Memory B cell (primary cell): ENCODE measurements at regions not wholly inside any gene's neighbourhood (a gene's known extent, or its start where the extent isn't known, plus 50 kb on each side); places are given as distances from the start of the nearest gene placed in this dataset.

Experiments used
- ATAC-seq: fragments of 150-1000 bp; cut with Tn5 transposase; 2 replicates; pipeline ENCODE4 v1.10.0; 2021; ENCODE audit warnings: low read depth, mild to moderate bottlenecking, moderate library complexity
- DNase-seq, 2 donors: peaks; one replicate each; pipeline ENCODE4 v3.0.0; 2022; ENCODE audit warnings: low spot score in 2 of 2
- H3K27ac Mint-ChIP-seq: one replicate; pipeline ENCODE4 v1.8.0; 2022; ENCODE audit warnings: mild to moderate bottlenecking, moderate library complexity, mixed read lengths
- H3K27me3 Mint-ChIP-seq: one replicate; pipeline ENCODE4 v1.8.0; 2022; ENCODE audit warnings: mixed read lengths
- H3K36me3 Mint-ChIP-seq: one replicate; pipeline ENCODE4 v1.8.0; 2022; ENCODE audit warnings: mild to moderate bottlenecking, mixed read lengths
- H3K4me1 Mint-ChIP-seq: one replicate; pipeline ENCODE4 v1.8.0; 2022; ENCODE audit warnings: mixed read lengths
- H3K4me3 Mint-ChIP-seq: one replicate; pipeline ENCODE4 v1.8.0; 2022; ENCODE audit warnings: mild to moderate bottlenecking, moderate library complexity, mixed read lengths
- H3K9me3 Mint-ChIP-seq: one replicate; pipeline ENCODE4 v1.8.0; 2022; ENCODE audit warnings: mixed read lengths

- peaks cover 3% of the 10 kb centered on the region for H3K27me3 Mint-ChIP-seq
- no peaks in the 10 kb centered on the region for H3K36me3 Mint-ChIP-seq
- no peak for DNase-seq
- no peaks in the 10 kb centered on the region for H3K9me3 Mint-ChIP-seq
- H3K4me3 Mint-ChIP-seq: no peak overlapping the region
- H3K4me1 Mint-ChIP-seq: no peaks in the 10 kb centered on the region
- no peak overlapping the region for H3K27ac Mint-ChIP-seq
- no peak for ATAC-seq
Observed at GRCh38 chr6:97427648-97428047, 144.6 kb upstream of the MMS22L start.

DNA sequence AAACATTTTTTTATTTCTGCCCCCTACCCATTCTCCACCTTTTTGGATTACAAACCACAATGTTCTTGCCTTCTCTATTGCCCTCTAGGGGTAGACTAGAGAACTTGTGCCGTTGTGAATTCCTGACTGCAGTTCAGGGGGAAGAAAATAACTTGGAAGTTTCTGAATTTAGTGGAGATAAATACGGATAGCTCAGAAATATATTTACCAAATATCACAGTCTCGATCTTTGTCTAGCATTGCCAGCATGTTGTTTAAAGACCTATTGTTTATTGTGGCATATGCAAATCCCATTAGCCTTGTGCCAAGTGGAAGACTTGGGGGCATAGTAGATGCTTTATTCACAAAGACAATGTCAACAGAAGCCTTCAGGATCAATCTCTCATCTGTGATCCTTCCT lies 154.1 kb upstream of the MMS22L start:
- no peak for DNase-seq
- Mint-ChIP-seq H3K4me3 (no peak overlapping the region), H3K36me3 (no peaks in the 10 kb centered on the region), H3K9me3 (peaks cover 3% of the 10 kb centered on the region), H3K27ac (no peak overlapping the region), H3K4me1 (no peaks in the 10 kb centered on the region), H3K27me3 (peaks cover 2% of the 10 kb centered on the region)
- ATAC-seq: no peak

DNA sequence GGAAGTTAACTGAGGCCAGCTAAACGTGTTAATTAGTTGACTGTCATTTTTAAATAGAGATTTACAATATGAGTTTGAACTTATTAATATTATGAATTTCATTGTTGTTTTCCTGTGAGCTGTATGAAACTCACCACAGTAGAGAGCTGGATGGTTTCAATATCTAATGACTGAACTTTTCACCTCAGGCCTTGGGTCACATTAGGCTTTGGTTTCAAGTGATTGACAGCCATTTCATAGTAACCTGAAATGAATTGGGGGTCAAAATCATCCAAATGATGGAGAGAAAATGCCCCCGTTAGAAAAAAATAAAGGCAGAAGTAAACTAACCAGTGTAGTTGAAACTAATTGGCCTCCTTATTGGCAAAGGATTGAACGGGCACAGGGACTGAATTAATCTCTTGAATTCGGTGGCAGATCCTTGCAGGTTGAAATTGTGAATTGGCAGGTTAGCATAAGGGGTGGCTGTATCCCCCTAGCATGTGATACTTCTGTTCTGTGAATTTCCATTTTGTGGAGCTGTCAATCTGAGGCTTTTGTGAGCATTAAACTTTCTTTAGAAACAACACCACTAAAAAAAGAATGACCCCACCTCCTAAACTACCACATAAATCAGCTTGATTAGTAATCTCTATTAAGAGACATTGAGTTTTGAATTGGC lies 155.1 kb upstream of the MMS22L start:
- Mint-ChIP-seq H3K27ac (no peak overlapping the region), H3K27me3 (peaks cover 2% of the 10 kb centered on the region), H3K4me1 (no peaks in the 10 kb centered on the region), H3K36me3 (no peaks in the 10 kb centered on the region), H3K9me3 (peaks cover 3% of the 10 kb centered on the region), H3K4me3 (no peak overlapping the region)
- ATAC-seq (no peak), DNase-seq (no peak)

DNA sequence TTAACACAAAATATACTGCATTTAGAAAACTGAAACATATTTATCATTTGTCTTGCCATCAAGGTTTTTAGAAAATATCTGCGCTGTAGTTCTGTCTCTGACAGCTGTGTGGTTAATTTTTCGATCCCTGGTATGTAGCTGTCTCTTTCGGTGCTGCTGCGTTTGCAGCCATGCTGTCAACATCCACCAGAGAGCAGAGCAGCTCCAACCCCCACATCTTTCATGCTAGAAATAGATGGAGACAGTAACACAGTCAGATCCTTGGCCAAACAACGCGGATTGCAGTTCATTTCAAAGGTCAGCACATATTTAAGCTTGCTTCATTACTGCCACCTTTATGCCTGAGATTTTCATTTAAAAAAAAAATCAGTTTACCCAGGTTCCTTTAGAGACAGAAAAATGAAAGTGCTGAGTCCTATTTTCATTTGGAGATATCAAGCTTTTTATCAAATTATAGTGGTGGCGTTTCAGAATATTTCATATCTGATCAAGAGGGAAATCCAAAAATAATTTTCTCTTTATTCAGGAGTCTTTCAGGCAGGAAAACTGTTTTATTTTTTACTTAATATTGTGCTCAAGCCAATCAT lies 157.7 kb upstream of the MMS22L start:
- Mint-ChIP-seq H3K4me1 (no peaks in the 10 kb centered on the region), H3K27ac (no peak overlapping the region), H3K9me3 (no peaks in the 10 kb centered on the region), H3K27me3 (no peaks in the 10 kb centered on the region), H3K36me3 (no peaks in the 10 kb centered on the region), H3K4me3 (no peak overlapping the region)
- no peak for ATAC-seq
- DNase-seq: no peak

DNA sequence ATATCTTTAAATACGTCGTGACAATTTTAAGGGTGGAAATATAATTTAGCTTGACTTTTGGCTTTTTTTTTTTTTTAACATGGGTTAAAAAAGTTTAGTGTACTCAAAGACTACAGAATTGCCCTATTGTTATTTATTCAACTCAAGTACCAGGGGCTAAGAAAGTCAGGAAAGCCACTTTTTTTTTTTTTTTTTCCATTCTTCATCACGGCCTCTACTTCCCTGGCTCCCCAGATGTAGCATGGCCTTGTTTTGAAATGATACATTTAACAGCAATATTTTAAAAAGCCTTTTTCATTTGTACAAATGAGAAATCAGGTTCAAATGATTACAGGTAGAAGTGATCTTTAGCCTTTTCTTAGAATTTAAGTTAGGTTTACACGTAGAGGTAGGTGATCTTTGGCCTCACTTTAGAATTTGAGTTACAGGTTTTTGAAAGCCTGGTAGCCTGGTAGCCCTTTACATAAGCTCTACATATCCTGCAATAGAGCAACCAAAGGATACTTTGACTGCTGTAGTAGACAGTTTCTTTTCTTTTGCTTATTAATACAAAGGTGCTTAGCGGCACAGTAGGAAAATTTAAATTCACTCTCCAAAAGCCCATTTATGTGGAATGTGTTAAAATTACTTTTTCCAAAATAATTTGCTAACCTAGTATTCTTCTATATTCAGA lies 160.5 kb upstream of the MMS22L start:
- ATAC-seq: no peak
- no peak for DNase-seq
- Mint-ChIP-seq H3K36me3 (no peaks in the 10 kb centered on the region), H3K4me3 (no peak overlapping the region), H3K27ac (no peak overlapping the region), H3K27me3 (no peaks in the 10 kb centered on the region), H3K9me3 (no peaks in the 10 kb centered on the region), H3K4me1 (no peaks in the 10 kb centered on the region)

DNA sequence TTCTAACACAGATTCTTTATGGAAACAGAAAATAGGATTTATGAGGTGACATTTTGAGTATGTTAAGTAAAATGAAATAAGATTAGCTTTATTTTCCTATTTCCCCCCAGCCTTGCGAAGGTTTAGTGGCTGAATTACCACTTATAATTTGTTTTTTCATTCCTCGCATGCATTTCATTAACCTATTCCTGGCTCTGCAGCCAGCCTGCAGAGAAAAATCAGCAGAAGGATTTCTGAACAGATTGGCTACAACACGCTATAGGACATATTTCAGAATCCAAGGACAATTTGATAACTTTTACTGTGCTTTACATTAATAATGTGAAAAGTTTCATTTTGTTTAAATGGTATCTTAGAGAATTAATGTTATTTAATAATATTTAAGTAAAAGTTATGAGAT lies 162.4 kb upstream of the MMS22L start:
- Mint-ChIP-seq H3K4me3 (no peak overlapping the region), H3K36me3 (no peaks in the 10 kb centered on the region), H3K27me3 (peaks cover 1% of the 10 kb centered on the region), H3K4me1 (no peaks in the 10 kb centered on the region), H3K9me3 (no peaks in the 10 kb centered on the region), H3K27ac (no peak overlapping the region)
- DNase-seq (no peak), ATAC-seq (no peak)

GRCh38 chr6:97449444-97449966 lies 166.5 kb upstream of the MMS22L start:
- Mint-ChIP-seq H3K27me3 (peaks cover 1% of the 10 kb centered on the region), H3K4me3 (no peak overlapping the region), H3K9me3 (no peaks in the 10 kb centered on the region), H3K4me1 (no peaks in the 10 kb centered on the region), H3K36me3 (no peaks in the 10 kb centered on the region), H3K27ac (no peak overlapping the region)
- ATAC-seq (no peak), DNase-seq (no peak)

DNA sequence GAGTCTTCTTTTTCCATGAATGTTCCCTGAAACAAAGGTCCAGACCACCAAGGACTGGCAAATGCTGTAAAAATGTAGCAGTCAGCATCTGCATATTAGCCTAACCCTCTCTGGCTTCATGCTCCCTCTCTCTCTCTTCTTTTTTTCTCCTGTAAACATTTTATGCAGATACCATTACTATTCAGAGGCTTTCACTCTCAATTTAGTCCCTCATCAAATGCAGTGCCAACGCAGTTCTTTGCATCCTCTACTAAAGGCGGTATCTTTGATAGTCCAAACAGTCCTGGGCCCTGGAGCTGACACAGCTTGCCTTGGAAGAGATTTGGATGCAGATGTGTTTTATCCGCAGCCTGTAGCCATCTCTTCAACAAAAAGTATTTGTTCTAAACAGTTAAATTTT lies 167.1 kb upstream of the MMS22L start:
- ATAC-seq: no peak
- H3K27ac Mint-ChIP-seq: no peak overlapping the region
- H3K9me3 Mint-ChIP-seq: no peaks in the 10 kb centered on the region
- H3K27me3 Mint-ChIP-seq: peaks cover 1% of the 10 kb centered on the region
- H3K4me1 Mint-ChIP-seq: no peaks in the 10 kb centered on the region
- no peak for DNase-seq
- H3K36me3 Mint-ChIP-seq: no peaks in the 10 kb centered on the region
- no peak overlapping the region for H3K4me3 Mint-ChIP-seq

DNA sequence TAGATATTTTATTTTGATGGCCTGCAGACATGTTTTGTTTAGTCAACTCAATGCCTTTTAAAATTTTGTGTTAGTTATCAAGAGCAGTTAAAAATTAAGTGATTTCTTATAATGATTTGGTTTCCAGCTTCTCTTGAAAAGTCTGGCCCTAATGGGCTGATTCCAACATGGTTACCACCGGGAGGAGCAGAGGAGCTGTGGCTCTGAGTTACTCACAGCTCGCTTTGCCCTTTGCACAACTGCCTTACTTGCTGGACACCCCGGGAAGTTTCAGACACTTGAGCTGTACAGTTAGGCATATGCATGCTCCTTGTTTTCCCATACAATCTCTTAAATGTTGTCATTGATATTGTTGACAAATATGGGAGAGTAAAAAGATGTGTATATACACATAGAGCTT lies 173.1 kb upstream of the MMS22L start:
- no peak overlapping the region for H3K4me3 Mint-ChIP-seq
- H3K27ac Mint-ChIP-seq: no peak overlapping the region
- H3K36me3 Mint-ChIP-seq: no peaks in the 10 kb centered on the region
- no peak for ATAC-seq
- H3K9me3 Mint-ChIP-seq: no peaks in the 10 kb centered on the region
- DNase-seq: no peak
- H3K4me1 Mint-ChIP-seq: no peaks in the 10 kb centered on the region
- H3K27me3 Mint-ChIP-seq: peaks cover 3% of the 10 kb centered on the region

DNA sequence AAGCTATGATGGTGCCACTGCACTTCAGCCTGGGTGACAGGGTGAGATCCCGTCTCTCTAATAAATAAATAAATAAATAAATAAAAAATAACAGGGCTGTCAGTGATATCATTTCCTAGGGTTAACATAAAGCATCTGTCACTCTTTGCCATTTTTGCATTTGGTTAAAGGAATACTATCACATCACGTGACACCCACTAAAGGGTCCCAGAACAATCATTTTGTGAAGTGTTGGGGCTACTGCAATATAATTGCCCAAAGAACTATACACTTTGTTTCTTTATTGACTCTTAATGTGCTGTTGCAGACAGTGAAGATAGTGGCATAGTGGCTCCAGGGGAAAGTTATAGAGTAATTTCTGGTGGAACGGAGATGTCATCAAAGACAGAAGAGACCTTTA lies 176.5 kb upstream of the MMS22L start:
- no peaks in the 10 kb centered on the region for H3K4me1 Mint-ChIP-seq
- no peak overlapping the region for H3K27ac Mint-ChIP-seq
- H3K36me3 Mint-ChIP-seq: no peaks in the 10 kb centered on the region
- H3K27me3 Mint-ChIP-seq: peaks cover 3% of the 10 kb centered on the region
- no peaks in the 10 kb centered on the region for H3K9me3 Mint-ChIP-seq
- DNase-seq (no peak), ATAC-seq (no peak)
- H3K4me3 Mint-ChIP-seq: no peak overlapping the region

- DNase-seq: no peak
- Mint-ChIP-seq H3K4me3 (no peak overlapping the region), H3K9me3 (no peaks in the 10 kb centered on the region), H3K27ac (no peak overlapping the region), H3K27me3 (peaks cover 3% of the 10 kb centered on the region), H3K36me3 (no peaks in the 10 kb centered on the region), H3K4me1 (no peaks in the 10 kb centered on the region)
- no peak for ATAC-seq
Observed at GRCh38 chr6:97459986-97460385, 177.0 kb upstream of the MMS22L start.

GRCh38 chr6:97460394-97461080 lies 177.5 kb upstream of the MMS22L start:
- DNase-seq: no peak
- no peak for ATAC-seq
- Mint-ChIP-seq H3K4me3 (no peak overlapping the region), H3K4me1 (no peaks in the 10 kb centered on the region), H3K27ac (no peak overlapping the region), H3K9me3 (no peaks in the 10 kb centered on the region), H3K36me3 (no peaks in the 10 kb centered on the region), H3K27me3 (peaks cover 3% of the 10 kb centered on the region)

- Mint-ChIP-seq H3K4me3 (no peak overlapping the region), H3K27ac (no peak overlapping the region), H3K4me1 (no peaks in the 10 kb centered on the region), H3K9me3 (no peaks in the 10 kb centered on the region), H3K36me3 (no peaks in the 10 kb centered on the region), H3K27me3 (peaks cover 3% of the 10 kb centered on the region)
- no peak for DNase-seq
- no peak for ATAC-seq
Observed at GRCh38 chr6:97461218-97461617, 178.2 kb upstream of the MMS22L start.

GRCh38 chr6:97462031-97462430 lies 179.0 kb upstream of the MMS22L start:
- ATAC-seq (no peak), DNase-seq (no peak)
- Mint-ChIP-seq H3K36me3 (no peaks in the 10 kb centered on the region), H3K27ac (no peak overlapping the region), H3K4me3 (no peak overlapping the region), H3K9me3 (no peaks in the 10 kb centered on the region), H3K4me1 (no peaks in the 10 kb centered on the region), H3K27me3 (peaks cover 3% of the 10 kb centered on the region)
